ENCODE measurements at regions not wholly inside any gene's neighbourhood (a gene's known extent, or its start where the extent isn't known, plus 50 kb on each side); places are given as distances from the start of the nearest gene placed in this dataset.

DNA sequence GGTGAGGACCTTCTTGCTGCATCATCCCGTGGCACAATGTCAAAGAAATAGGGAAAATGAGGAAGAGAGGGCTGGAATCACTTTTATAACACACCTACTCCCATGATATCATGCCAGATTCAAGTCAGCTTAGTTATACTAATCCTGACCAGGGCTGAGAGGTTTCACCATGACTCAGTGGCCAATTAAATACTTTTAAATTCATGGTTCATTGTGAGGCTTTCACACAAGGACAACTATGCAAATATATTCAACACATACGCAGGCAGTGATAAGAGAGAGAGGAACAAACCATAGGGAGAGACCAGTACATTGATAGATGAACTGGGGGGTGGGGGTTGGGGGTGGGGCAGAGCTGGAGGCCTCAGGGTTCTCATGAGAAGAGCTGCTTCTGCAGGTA is 313.1 kb downstream of the LRFN2 start:
- H3K27ac ChIP-seq (ENCODE audit: low read depth, low read length), result no peak overlapping the region
- no peak overlapping the region for H3K4me3 ChIP-seq (ENCODE audit: insufficient read depth, low read length)
- no peak for DNase-seq (ENCODE audit: insufficient read length, low spot score, missing footprints)
- H2AFZ ChIP-seq (ENCODE audit: low read length), result no peak overlapping the region
- H3K9me3 ChIP-seq (ENCODE audit: low read depth, low read length), result no peaks in the 10 kb centered on the region
- no peaks in the 10 kb centered on the region for H3K79me2 ChIP-seq (ENCODE audit: insufficient read depth, low read length)
- H3K27me3 ChIP-seq (ENCODE audit: insufficient read depth, low read length), result no peaks in the 10 kb centered on the region
- H4K20me1 ChIP-seq (ENCODE audit: insufficient read depth, low read length), result no peaks in the 10 kb centered on the region
- H3K4me1 ChIP-seq (ENCODE audit: insufficient read depth, low read length), result no peaks in the 10 kb centered on the region
- no peaks in the 10 kb centered on the region for H3K36me3 ChIP-seq (ENCODE audit: insufficient read depth, low read length)
- H3K4me2 ChIP-seq (ENCODE audit: insufficient read depth, low read length), result no peak overlapping the region
- TF ChIP-seq, protein P1, sequence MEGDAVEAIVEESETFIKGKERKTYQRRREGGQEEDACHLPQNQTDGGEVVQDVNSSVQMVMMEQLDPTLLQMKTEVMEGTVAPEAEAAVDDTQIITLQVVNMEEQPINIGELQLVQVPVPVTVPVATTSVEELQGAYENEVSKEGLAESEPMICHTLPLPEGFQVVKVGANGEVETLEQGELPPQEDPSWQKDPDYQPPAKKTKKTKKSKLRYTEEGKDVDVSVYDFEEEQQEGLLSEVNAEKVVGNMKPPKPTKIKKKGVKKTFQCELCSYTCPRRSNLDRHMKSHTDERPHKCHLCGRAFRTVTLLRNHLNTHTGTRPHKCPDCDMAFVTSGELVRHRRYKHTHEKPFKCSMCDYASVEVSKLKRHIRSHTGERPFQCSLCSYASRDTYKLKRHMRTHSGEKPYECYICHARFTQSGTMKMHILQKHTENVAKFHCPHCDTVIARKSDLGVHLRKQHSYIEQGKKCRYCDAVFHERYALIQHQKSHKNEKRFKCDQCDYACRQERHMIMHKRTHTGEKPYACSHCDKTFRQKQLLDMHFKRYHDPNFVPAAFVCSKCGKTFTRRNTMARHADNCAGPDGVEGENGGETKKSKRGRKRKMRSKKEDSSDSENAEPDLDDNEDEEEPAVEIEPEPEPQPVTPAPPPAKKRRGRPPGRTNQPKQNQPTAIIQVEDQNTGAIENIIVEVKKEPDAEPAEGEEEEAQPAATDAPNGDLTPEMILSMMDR (IDR thresholded peaks at IDR 0.05; ENCODE audit: extremely low read depth, low read depth, low read length), result no peak

DNA sequence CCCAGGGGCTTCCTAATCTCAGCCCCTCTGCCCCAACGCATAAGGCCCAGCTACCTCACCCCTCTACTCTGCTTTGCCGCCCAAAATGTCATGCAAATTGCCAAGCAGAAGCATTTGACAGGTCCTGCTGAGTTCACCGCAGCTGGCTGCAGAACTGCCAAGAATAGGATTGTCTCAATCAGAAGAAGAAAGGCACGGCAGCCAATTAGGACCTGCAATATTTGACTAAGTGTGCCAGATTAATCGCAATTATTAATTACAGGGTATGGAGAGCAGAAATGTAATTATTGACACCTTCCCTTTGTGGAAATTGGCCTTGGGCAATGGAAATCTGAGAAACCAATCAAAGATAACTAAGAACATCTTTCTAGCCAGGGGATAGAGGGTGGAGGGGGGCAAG is 318.6 kb downstream of the LRFN2 start:
- Histone ChIP-seq H3K27me3 (ENCODE audit: insufficient read depth, low read length) (no peaks in the 10 kb centered on the region), H3K4me2 (ENCODE audit: insufficient read depth, low read length) (no peak overlapping the region), H3K9me3 (ENCODE audit: low read depth, low read length) (no peaks in the 10 kb centered on the region), H3K4me1 (ENCODE audit: insufficient read depth, low read length) (no peaks in the 10 kb centered on the region), H3K27ac (ENCODE audit: low read depth, low read length) (no peak overlapping the region), H4K20me1 (ENCODE audit: insufficient read depth, low read length) (no peaks in the 10 kb centered on the region), H3K36me3 (ENCODE audit: insufficient read depth, low read length) (no peaks in the 10 kb centered on the region), H3K4me3 (ENCODE audit: insufficient read depth, low read length) (no peak overlapping the region), H3K79me2 (ENCODE audit: insufficient read depth, low read length) (no peaks in the 10 kb centered on the region), H2AFZ (ENCODE audit: low read length) (no peak overlapping the region)
- TF ChIP-seq, protein P1 (IDR thresholded peaks at IDR 0.05; ENCODE audit: extremely low read depth, low read depth, low read length), result no peak
- no peak for DNase-seq (ENCODE audit: insufficient read length, low spot score, missing footprints)

DNA sequence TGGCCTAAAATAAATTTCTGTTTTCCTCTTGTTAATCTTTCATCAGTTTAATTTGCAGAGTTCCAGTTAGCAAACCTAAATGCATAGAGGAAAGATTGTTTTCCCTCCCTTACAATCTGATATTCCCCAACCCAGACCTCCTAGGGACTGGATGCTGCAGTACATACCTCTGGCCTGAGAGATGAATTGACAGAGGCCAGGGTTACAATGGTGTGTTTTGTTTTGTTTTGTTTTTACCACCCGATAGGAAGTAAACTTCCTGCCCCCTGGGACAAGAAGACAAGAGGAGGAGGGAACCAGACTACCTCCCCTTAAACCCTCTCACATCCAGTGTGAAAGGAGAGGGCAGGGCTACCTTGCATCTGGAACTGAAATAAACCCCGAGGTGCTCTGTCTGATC is 319.0 kb downstream of the LRFN2 start:
- H3K36me3 ChIP-seq (ENCODE audit: insufficient read depth, low read length), result no peaks in the 10 kb centered on the region
- H3K4me3 ChIP-seq (ENCODE audit: insufficient read depth, low read length), result no peak overlapping the region
- no peaks in the 10 kb centered on the region for H4K20me1 ChIP-seq (ENCODE audit: insufficient read depth, low read length)
- TF ChIP-seq, protein P1 (IDR thresholded peaks at IDR 0.05; ENCODE audit: extremely low read depth, low read depth, low read length), result no peak
- H3K4me1 ChIP-seq (ENCODE audit: insufficient read depth, low read length), result no peaks in the 10 kb centered on the region
- H3K79me2 ChIP-seq (ENCODE audit: insufficient read depth, low read length), result no peaks in the 10 kb centered on the region
- H3K27ac ChIP-seq (ENCODE audit: low read depth, low read length), result no peak overlapping the region
- H3K4me2 ChIP-seq (ENCODE audit: insufficient read depth, low read length), result no peak overlapping the region
- H3K27me3 ChIP-seq (ENCODE audit: insufficient read depth, low read length), result no peaks in the 10 kb centered on the region
- no peaks in the 10 kb centered on the region for H3K9me3 ChIP-seq (ENCODE audit: low read depth, low read length)
- no peak for DNase-seq (ENCODE audit: insufficient read length, low spot score, missing footprints)
- H2AFZ ChIP-seq (ENCODE audit: low read length), result no peak overlapping the region

DNA sequence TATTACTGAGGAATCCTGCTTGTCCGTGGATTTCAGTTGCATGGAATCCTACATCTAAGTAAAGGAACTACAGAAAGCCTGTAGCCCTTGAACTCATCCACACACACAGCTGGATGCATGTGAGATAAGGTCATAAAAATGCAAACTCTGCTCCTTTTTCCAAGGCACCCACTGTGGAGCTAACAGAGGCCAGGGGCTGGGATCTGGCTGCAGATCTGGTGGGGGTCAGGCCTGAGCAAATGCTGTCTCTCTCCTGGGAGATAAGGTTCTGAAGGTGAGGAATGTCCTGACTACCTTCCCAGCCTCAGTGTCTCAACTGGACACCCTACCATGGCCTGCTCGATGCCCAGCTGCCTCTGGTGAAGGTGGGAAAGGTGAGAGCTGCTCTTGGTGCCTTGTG is 321.5 kb downstream of the LRFN2 start:
- TF ChIP-seq, protein P1 (IDR thresholded peaks at IDR 0.05; ENCODE audit: extremely low read depth, low read depth, low read length), result no peak
- H3K9me3 ChIP-seq (ENCODE audit: low read depth, low read length), result no peaks in the 10 kb centered on the region
- no peaks in the 10 kb centered on the region for H4K20me1 ChIP-seq (ENCODE audit: insufficient read depth, low read length)

More for the DNA sequence above, 321.5 kb downstream of the LRFN2 start:
- no peaks in the 10 kb centered on the region for H3K36me3 ChIP-seq (ENCODE audit: insufficient read depth, low read length)
- DNase-seq (ENCODE audit: insufficient read length, low spot score, missing footprints), result no peak
- H2AFZ ChIP-seq (ENCODE audit: low read length), result no peak overlapping the region
- no peak overlapping the region for H3K4me2 ChIP-seq (ENCODE audit: insufficient read depth, low read length)
- no peaks in the 10 kb centered on the region for H3K79me2 ChIP-seq (ENCODE audit: insufficient read depth, low read length)
- no peak overlapping the region for H3K27ac ChIP-seq (ENCODE audit: low read depth, low read length)
- H3K27me3 ChIP-seq (ENCODE audit: insufficient read depth, low read length), result no peaks in the 10 kb centered on the region
- no peak overlapping the region for H3K4me3 ChIP-seq (ENCODE audit: insufficient read depth, low read length)
- no peaks in the 10 kb centered on the region for H3K4me1 ChIP-seq (ENCODE audit: insufficient read depth, low read length)
